ENCODE measurements at regions not wholly inside any gene's neighbourhood (a gene's known extent, or its start where the extent isn't known, plus 50 kb on each side); places are given as distances from the start of the nearest gene placed in this dataset.

DNA sequence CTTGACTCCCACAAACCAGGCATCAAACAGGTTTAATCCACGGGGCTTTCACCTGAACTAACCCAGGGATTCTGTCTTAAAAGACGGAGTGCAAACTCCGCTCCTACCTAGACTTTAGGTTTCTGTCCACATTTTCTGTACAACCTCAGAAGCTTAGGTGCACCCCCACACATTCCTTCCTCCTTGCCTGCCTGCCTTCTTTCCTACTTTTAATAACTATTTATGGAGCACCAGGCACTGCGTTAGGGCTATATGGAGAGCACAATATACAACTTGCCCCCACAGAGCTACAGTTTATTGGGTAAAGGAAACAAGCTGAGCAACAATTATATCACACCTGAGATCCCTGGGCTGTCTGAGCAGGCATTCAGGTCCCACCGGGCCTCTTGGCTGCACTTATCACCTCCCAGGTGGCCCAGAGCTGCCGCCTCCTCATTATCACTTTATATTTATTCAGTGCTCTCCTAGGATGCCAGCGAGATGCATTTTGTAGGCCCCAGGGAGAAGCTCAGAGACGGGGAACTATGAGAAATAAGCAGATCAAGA, 64.1 kb downstream of the DNTTIP2 start:
- 13% methylated on average over 8 of the region's 8 CpGs for WGBS (ENCODE audit: insufficient coverage, insufficient replicate concordance, low lambda C conversion rate, missing lambda C conversion rate)
- BruUV-seq (replicated peaks) = no TSS peak
- Histone ChIP-seq H2AFZ (ENCODE audit: control insufficient read depth, low read depth, low read length) (no peak overlapping the region), H3K36me3 (ENCODE audit: control insufficient read depth in 2 of 2, insufficient read depth in 2 of 2, low read length in 1 of 2) (no peaks in the 10 kb centered on the region), H3K4me1 (ENCODE audit: control insufficient read depth, insufficient read depth, low read length) (peaks cover 8% of the 10 kb centered on the region), H3K9me3 (replicated peaks; ENCODE audit: control insufficient read depth, insufficient read depth, low read length) (no peaks in the 10 kb centered on the region), H3K9ac (ENCODE audit: control insufficient read depth, insufficient read depth, low read length) (no peak overlapping the region), H3K4me3 (no peak overlapping the region), H3K79me2 (ENCODE audit: control insufficient read depth, insufficient read depth, low read length) (no peaks in the 10 kb centered on the region), H3K4me2 (ENCODE audit: control insufficient read depth, insufficient read depth) (no peak overlapping the region), H3K27me3 (replicated peaks in 1 of 2; ENCODE audit: control insufficient read depth in 2 of 2, insufficient read depth in 2 of 2, low read length in 1 of 2) (no peaks in the 10 kb centered on the region; a peak in 1 of 4 replicates), H3K27ac (ENCODE audit: control insufficient read depth, insufficient read depth) (no peak overlapping the region), H4K20me1 (ENCODE audit: control insufficient read depth, insufficient read depth) (no peaks in the 10 kb centered on the region)
- in situ Hi-C loops (cut with MboI) (loop anchor here (5.0 kb wide), 1 partner anchor 188 kb away; no protein-coding TSS in a partner anchor), intact Hi-C loops (cut with micrococcal nuclease; ENCODE audit: unreplicated experiment) (loop anchor here (1.0 to 2.0 kb wide), 3 partner anchors 80 to 376 kb away; no protein-coding TSS in a partner anchor)
- FAIRE-seq = no peak
- DNase-seq (ENCODE audit: low read depth, low spot score) = no peak
- ChIA-PET RAD21 (ENCODE audit: unreplicated experiment) (interaction anchor here (0.7 to 9.9 kb wide), 20 partner anchors 17 to 1844 kb away, joined by 3 to 483 read pairs (median 6); partner anchors contain the start of gene BCAR3), SMC1A (ENCODE audit: uncharacterized antibody, unreplicated experiment) (interaction anchor here (0.8 to 11.0 kb wide), 25 partner anchors 12 to 510 kb away, joined by 3 to 505 read pairs (median 12); partner anchors contain the start of gene DR1), CTCF (interaction anchor here (0.6 to 9.1 kb wide), 38 partner anchors 17 to 735 kb away, joined by 3 to 555 read pairs (median 6); partner anchors contain the start of genes BCAR3, DR1 and MTF2), POLR2A (interaction anchor here (0.5 kb wide), 1 partner anchor 127 kb away, joined by 3 read pairs; no protein-coding TSS in a partner anchor)
- ATAC-seq = no peak
- TF ChIP-seq FOS (IDR thresholded peaks at IDR 0.05; ENCODE audit: borderline replicate concordance, extremely low read depth, insufficient read length) (no peak), PAX8 (IDR thresholded peaks at IDR 0.05) (no peak), JUND (IDR thresholded peaks at IDR 0.05; ENCODE audit: low read depth, low read length) (no peak), RCOR1 (conservative IDR thresholded peaks at IDR 0.05; ENCODE audit: low read depth, low read length) (no peak), CEBPZ (IDR thresholded peaks at IDR 0.05; ENCODE audit: low read depth, low read length) (no peak), MTA3 (IDR thresholded peaks at IDR 0.05; ENCODE audit: borderline replicate concordance, low read length) (no peak), IRF3 (IDR thresholded peaks at IDR 0.05) (no peak), CEBPB (IDR thresholded peaks at IDR 0.05; ENCODE audit: borderline replicate concordance in 1 of 2, low read depth in 2 of 2, low read length in 2 of 2) (no peak), BCL3 (IDR thresholded peaks at IDR 0.05; ENCODE audit: borderline replicate concordance, insufficient read depth, low read depth, low read length, poor library complexity, severe bottlenecking) (no peak), CHD4 (IDR thresholded peaks at IDR 0.05) (no peak)
- TF ChIP-seq, protein P1, sequence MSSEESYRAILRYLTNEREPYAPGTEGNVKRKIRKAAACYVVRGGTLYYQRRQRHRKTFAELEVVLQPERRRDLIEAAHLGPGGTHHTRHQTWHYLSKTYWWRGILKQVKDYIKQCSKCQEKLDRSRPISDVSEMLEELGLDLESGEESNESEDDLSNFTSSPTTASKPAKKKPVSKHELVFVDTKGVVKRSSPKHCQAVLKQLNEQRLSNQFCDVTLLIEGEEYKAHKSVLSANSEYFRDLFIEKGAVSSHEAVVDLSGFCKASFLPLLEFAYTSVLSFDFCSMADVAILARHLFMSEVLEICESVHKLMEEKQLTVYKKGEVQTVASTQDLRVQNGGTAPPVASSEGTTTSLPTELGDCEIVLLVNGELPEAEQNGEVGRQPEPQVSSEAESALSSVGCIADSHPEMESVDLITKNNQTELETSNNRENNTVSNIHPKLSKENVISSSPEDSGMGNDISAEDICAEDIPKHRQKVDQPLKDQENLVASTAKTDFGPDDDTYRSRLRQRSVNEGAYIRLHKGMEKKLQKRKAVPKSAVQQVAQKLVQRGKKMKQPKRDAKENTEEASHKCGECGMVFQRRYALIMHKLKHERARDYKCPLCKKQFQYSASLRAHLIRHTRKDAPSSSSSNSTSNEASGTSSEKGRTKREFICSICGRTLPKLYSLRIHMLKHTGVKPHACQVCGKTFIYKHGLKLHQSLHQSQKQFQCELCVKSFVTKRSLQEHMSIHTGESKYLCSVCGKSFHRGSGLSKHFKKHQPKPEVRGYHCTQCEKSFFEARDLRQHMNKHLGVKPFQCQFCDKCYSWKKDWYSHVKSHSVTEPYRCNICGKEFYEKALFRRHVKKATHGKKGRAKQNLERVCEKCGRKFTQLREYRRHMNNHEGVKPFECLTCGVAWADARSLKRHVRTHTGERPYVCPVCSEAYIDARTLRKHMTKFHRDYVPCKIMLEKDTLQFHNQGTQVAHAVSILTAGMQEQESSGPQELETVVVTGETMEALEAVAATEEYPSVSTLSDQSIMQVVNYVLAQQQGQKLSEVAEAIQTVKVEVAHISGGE (CRISPR knock-in tag; IDR thresholded peaks at IDR 0.05) = no peak

Measured in GM12878 (cell line).